Spinal cord (tissue), 9 donors: ENCODE measurements at regions not wholly inside any gene's neighbourhood (a gene's known extent, or its start where the extent isn't known, plus 50 kb on each side); places are given as distances from the start of the nearest gene placed in this dataset.
"Not testable (repeated sequence)": the region's sequence is repeated elsewhere in the genome, so short reads cannot be mapped to it uniquely, and the experiment has no call there.

ENCODE experiments used
- DNase-seq, 6 donors: peaks; one replicate each; pipeline versions ENCODE4 v3.0.0 to v3.0.0-alpha.2; 2013 to 2015; ENCODE audit warnings: low spot score in 6 of 6, low read depth in 4 of 6
- H3K27ac ChIP-seq: one replicate; pipeline ENCODE4 v1.5.1; 2013; ENCODE audit warnings: low read depth, low read length, control low read depth
- H3K27me3 ChIP-seq: one replicate; pipeline ENCODE4 v1.6.1; 2013; ENCODE audit warnings: low read length; ENCODE audit not compliant: control insufficient read depth, insufficient read depth
- H3K36me3 ChIP-seq: one replicate; pipeline ENCODE4 v1.6.1; 2013; ENCODE audit warnings: low read length; ENCODE audit not compliant: control insufficient read depth, insufficient read depth
- H3K4me1 ChIP-seq: one replicate; pipeline ENCODE4 v1.6.1; 2013; ENCODE audit warnings: low read length; ENCODE audit not compliant: control insufficient read depth, insufficient read depth
- H3K4me3 ChIP-seq: one replicate; pipeline ENCODE4 v1.5.1; 2013; ENCODE audit warnings: low read depth, low read length, control low read depth
- H3K9me3 ChIP-seq: one replicate; pipeline ENCODE4 v1.6.1; 2013; ENCODE audit warnings: low read length; ENCODE audit not compliant: control insufficient read depth, insufficient read depth
- WGBS: methylation state at CpG from one replicate; pipeline ENCODE4 v1.1.5; 2013; ENCODE audit warnings: missing lambda C conversion rate; ENCODE audit not compliant: insufficient coverage; 5-methylcytosine and 5-hydroxymethylcytosine counted together
- donor health status: healthy.

DNA sequence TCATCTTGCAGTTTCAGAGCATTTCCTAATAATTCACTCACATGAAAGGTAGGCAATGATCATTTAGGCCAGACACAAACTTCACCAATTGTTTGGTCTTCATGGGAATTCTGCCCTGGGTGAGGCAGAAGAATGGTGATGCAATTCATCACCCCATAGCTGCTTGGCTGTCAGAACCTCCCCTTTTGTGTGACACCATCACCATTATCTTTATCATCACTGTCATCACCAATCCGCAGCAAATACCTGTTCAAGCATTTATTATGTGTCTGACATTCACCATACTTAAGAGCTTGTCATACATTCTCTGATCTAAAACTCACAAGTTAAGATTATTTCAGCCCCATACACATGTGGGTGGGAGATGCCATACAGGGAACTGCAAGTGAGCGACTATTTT, 799.5 kb upstream of the LRRN3 start:
- Histone ChIP-seq H3K27me3 (no peaks in the 10 kb centered on the region), H3K27ac (no peak overlapping the region), H3K36me3 (no peaks in the 10 kb centered on the region), H3K9me3 (no peaks in the 10 kb centered on the region), H3K4me1 (no peaks in the 10 kb centered on the region), H3K4me3 (no peak overlapping the region)
- WGBS = no CpG with 5 or more reads among the region's 2 CpGs
- no peak for DNase-seq

GRCh38 chr7:110296321-110296720, 794.6 kb upstream of the LRRN3 start:
- no CpG with 5 or more reads among the region's 1 CpG for WGBS
- H3K27me3 ChIP-seq = no peaks in the 10 kb centered on the region
- DNase-seq = no peak
- H3K36me3 ChIP-seq = no peaks in the 10 kb centered on the region
- H3K27ac ChIP-seq = no peak overlapping the region
- no peaks in the 10 kb centered on the region for H3K4me1 ChIP-seq
- H3K4me3 ChIP-seq = no peak overlapping the region
- no peaks in the 10 kb centered on the region for H3K9me3 ChIP-seq

DNA sequence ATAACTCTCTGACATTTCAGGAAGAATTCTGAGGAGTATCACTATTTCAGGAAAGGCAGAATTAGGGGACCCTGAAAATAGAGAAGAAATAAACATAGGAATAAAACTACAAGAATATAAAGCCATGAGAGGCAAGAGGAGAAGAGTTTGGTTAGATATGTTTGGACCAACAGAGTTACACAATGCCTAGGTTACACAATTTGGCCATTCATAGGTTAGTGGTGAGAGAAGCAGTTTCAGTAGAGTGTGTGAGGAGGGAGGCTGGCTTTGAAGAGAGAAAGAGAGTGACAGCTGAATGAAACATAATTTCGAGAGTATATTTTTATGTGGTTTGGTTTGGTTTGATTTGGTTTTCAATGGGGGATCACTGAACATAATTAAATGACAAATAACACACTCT, 783.2 kb upstream of the LRRN3 start:
- Histone ChIP-seq H3K4me3 (no peak overlapping the region), H3K27me3 (no peaks in the 10 kb centered on the region), H3K9me3 (peaks cover 3% of the 10 kb centered on the region), H3K4me1 (no peaks in the 10 kb centered on the region), H3K36me3 (no peaks in the 10 kb centered on the region), H3K27ac (no peak overlapping the region)
- DNase-seq = no peak
- no CpG with 5 or more reads among the region's 1 CpG for WGBS

DNA sequence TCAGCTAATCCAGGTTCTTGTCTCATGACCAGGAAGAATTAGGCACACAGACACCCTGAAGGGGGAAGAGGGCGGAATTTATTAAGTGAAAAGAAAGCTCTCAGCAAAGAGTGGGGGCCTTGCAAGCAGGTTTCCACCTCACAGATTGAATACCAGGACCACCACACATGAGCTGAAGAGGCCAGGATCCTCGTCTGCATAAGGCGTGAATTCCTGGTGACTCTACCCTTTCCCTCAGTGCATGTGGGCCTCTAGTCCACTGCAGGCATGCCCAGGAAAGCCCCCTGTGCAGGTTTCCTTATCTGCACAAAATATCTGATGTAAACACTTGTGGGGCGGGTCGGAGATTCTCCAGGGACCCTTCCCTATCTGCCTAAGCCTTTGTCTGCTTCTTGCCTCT, 782.1 kb upstream of the LRRN3 start:
- no peaks in the 10 kb centered on the region for H3K4me1 ChIP-seq
- H3K27me3 ChIP-seq = no peaks in the 10 kb centered on the region
- DNase-seq = no peak
- WGBS = 93% methylated on average over 4 of the region's 5 CpGs
- peaks cover 3% of the 10 kb centered on the region for H3K9me3 ChIP-seq
- no peaks in the 10 kb centered on the region for H3K36me3 ChIP-seq
- H3K27ac ChIP-seq = no peak overlapping the region
- H3K4me3 ChIP-seq = no peak overlapping the region

DNA sequence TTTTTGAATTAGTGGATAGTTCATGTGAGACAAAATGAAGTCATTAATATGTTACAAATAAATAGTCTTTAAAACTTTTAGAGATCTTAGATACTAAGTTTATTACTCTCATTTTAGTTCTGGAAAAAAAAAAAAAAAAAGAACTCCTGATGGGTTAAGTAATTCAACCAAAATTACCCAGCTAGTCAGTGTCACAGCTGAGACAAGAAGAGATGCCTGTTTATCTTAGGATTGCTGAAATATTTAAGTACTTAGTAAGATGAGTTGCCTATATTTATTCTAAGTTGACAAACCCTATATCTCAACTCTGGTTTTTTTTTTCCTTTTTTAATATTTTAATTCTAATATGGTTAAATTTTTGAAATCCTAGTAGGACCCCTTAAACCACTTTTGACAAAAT, 781.0 kb upstream of the LRRN3 start:
- DNase-seq = no peak
- H3K4me3 ChIP-seq = no peak overlapping the region
- no peak overlapping the region for H3K27ac ChIP-seq
- no peaks in the 10 kb centered on the region for H3K4me1 ChIP-seq
- no peaks in the 10 kb centered on the region for H3K27me3 ChIP-seq
- H3K36me3 ChIP-seq = no peaks in the 10 kb centered on the region
- H3K9me3 ChIP-seq = peaks cover 3% of the 10 kb centered on the region

DNA sequence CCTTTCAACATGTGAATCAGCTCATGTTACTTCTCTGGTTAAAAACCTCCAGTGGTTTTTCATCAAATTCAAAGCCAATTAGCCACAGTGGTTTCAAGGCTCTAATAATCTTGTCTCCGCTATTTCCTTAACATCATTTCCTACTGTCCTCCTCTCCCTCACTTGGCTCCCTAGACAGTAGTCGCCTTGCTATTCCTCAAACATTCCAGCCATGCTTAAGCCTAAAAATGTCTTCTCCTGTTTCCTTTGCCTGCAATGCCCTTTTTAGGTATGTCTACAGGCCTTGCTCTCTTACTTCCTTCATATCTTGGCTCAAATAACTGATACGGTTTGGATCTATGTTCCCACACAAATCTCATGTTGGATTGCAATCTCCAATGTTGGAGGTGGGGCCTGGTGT, 779.4 kb upstream of the LRRN3 start:
- WGBS = 89% methylated on average over 2 of the region's 3 CpGs
- Histone ChIP-seq H3K27me3 (no peaks in the 10 kb centered on the region), H3K4me1 (no peaks in the 10 kb centered on the region), H3K9me3 (peaks cover 3% of the 10 kb centered on the region), H3K4me3 (no peak overlapping the region), H3K36me3 (no peaks in the 10 kb centered on the region), H3K27ac (no peak overlapping the region)
- no peak for DNase-seq

- Histone ChIP-seq H3K4me1 (no peaks in the 10 kb centered on the region), H3K36me3 (no peaks in the 10 kb centered on the region), H3K27me3 (no peaks in the 10 kb centered on the region), H3K4me3 (no peak overlapping the region), H3K9me3 (no peaks in the 10 kb centered on the region), H3K27ac (no peak overlapping the region)
- WGBS = 71% methylated on average over 1 of the region's 2 CpGs
- peak in 1 of 6 donors; percentile 23 for DNase-seq
These were observed 773.2 kb upstream of the LRRN3 start for GRCh38 chr7:110317541-110318265.

DNA sequence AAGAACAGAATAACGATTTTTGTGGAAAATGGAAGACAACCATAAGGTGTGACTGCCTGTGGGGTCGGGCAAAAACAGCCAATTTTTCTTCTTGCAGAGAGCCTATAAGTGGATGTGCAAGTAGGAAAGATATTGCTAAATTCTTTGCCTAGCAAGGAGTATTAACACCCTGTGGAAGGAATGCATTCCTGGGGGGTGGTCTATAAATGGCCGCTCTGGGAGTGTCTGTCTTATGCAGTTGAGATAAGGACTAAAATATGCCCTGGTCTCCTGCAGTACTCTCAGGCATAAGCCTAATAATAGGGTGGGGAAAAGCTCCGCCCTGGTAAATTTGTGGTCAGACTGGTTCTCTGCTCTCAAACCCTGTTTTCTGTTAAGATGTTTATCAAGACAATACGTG, 770.6 kb upstream of the LRRN3 start:
- H3K4me1 ChIP-seq, H3K4me3 ChIP-seq, DNase-seq, H3K9me3 ChIP-seq, H3K36me3 ChIP-seq, H3K27me3 ChIP-seq, H3K27ac ChIP-seq: not testable (repeated sequence)
- WGBS = 95% methylated on average over 5 of the region's 5 CpGs

- H3K9me3 ChIP-seq = no peaks in the 10 kb centered on the region
- no peaks in the 10 kb centered on the region for H3K4me1 ChIP-seq
- no peak overlapping the region for H3K4me3 ChIP-seq
- no peaks in the 10 kb centered on the region for H3K36me3 ChIP-seq
- no peaks in the 10 kb centered on the region for H3K27me3 ChIP-seq
- H3K27ac ChIP-seq = no peak overlapping the region
- no peak for DNase-seq
- WGBS = no CpG with 5 or more reads among the region's 2 CpGs
These were observed 768.1 kb upstream of the LRRN3 start for GRCh38 chr7:110322796-110323195.

DNA sequence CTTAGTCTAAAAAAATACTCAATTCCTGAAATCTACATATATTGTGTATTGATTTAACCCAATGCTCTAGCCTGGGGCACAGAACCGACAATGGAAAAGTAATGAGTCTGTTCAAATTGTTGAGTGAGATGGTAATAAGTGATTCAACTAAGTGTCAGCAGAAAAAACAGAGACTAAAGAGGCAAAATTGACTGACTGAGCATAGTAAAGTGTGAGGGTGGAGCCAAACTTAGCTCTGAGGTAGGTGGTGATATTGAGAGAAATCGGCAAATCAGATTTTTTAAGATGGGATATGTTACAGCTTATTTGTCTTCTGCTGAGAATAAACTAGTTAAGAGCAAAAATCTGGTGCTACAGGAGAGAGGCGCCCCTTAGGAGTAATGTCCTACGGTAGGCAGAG, 764.0 kb upstream of the LRRN3 start:
- Histone ChIP-seq H3K27me3 (no peaks in the 10 kb centered on the region), H3K36me3 (no peaks in the 10 kb centered on the region), H3K27ac (no peak overlapping the region), H3K4me3 (no peak overlapping the region), H3K9me3 (no peaks in the 10 kb centered on the region), H3K4me1 (no peaks in the 10 kb centered on the region)
- 98% methylated on average over 4 of the region's 4 CpGs for WGBS
- DNase-seq = no peak
